ENCODE measurements at regions not wholly inside any gene's neighbourhood (a gene's known extent, or its start where the extent isn't known, plus 50 kb on each side); places are given as distances from the start of the nearest gene placed in this dataset.
"Not testable (repeated sequence)": the region's sequence is repeated elsewhere in the genome, so short reads cannot be mapped to it uniquely, and the experiment has no call there.

GRCh38 chr14:38705220-38705619, 397.8 kb downstream of the SEC23A start:
- DNase-seq (ENCODE audit: low spot score), result no peak

- no peak for DNase-seq (ENCODE audit: low spot score)
These were observed 398.8 kb downstream of the SEC23A start for GRCh38 chr14:38704220-38704619.

- no peak for DNase-seq (ENCODE audit: low spot score)
These were observed 406.1 kb downstream of the SEC23A start for GRCh38 chr14:38696925-38697324.

GRCh38 chr14:38693423-38693822, 409.6 kb downstream of the SEC23A start:
- no peak for DNase-seq (ENCODE audit: low spot score)

GRCh38 chr14:38669027-38669426, 413.1 kb upstream of the CLEC14A start:
- DNase-seq (ENCODE audit: low spot score), result no peak

GRCh38 chr14:38663382-38663781, 407.5 kb upstream of the CLEC14A start:
- DNase-seq (ENCODE audit: low spot score), result no peak

- no peak for DNase-seq (ENCODE audit: low spot score)
These were observed 406.9 kb upstream of the CLEC14A start for GRCh38 chr14:38662781-38663180.

- DNase-seq (ENCODE audit: low spot score), result peak; percentile 33
These were observed 390.5 kb upstream of the CLEC14A start for GRCh38 chr14:38646391-38646790.

- not testable (repeated sequence) for DNase-seq (ENCODE audit: low spot score)
These were observed 379.0 kb upstream of the CLEC14A start for GRCh38 chr14:38634913-38635312.

- no peak for DNase-seq (ENCODE audit: low spot score)
These were observed 373.5 kb upstream of the CLEC14A start for GRCh38 chr14:38629412-38629811.

- no peak for DNase-seq (ENCODE audit: low spot score)
These were observed 371.3 kb upstream of the CLEC14A start for GRCh38 chr14:38627163-38627562.

- no peak for DNase-seq (ENCODE audit: low spot score)
These were observed 367.8 kb upstream of the CLEC14A start for GRCh38 chr14:38623661-38624060.

- no peak for DNase-seq (ENCODE audit: low spot score)
These were observed 362.6 kb upstream of the CLEC14A start for GRCh38 chr14:38618514-38618913.

- peak; percentile 11 for DNase-seq (ENCODE audit: low spot score)
These were observed 361.1 kb upstream of the CLEC14A start for GRCh38 chr14:38616959-38617358.

- no peak for DNase-seq (ENCODE audit: low spot score)
These were observed 356.0 kb upstream of the CLEC14A start for GRCh38 chr14:38611928-38612327.

GRCh38 chr14:38608244-38608643, 352.4 kb upstream of the CLEC14A start:
- no peak for DNase-seq (ENCODE audit: low spot score)

- DNase-seq (ENCODE audit: low spot score), result no peak
These were observed 349.6 kb upstream of the CLEC14A start for GRCh38 chr14:38605193-38606114.

- DNase-seq (ENCODE audit: low spot score), result not testable (repeated sequence)
These were observed 344.7 kb upstream of the CLEC14A start for GRCh38 chr14:38600572-38600971.

GRCh38 chr14:38593476-38593875, 337.6 kb upstream of the CLEC14A start:
- DNase-seq (ENCODE audit: low spot score), result no peak

GRCh38 chr14:38592764-38593442, 337.0 kb upstream of the CLEC14A start:
- DNase-seq (ENCODE audit: low spot score), result no peak

- no peak for DNase-seq (ENCODE audit: low spot score)
These were observed 334.0 kb upstream of the CLEC14A start for GRCh38 chr14:38589747-38590350.

GRCh38 chr14:38583471-38583870, 327.6 kb upstream of the CLEC14A start:
- no peak for DNase-seq (ENCODE audit: low spot score)

- no peak for DNase-seq (ENCODE audit: low spot score)
These were observed 322.4 kb upstream of the CLEC14A start for GRCh38 chr14:38578278-38578681.
